Pons (tissue), 1 donor: ENCODE measurements at regions not wholly inside any gene's neighbourhood (a gene's known extent, or its start where the extent isn't known, plus 50 kb on each side); places are given as distances from the start of the nearest gene placed in this dataset.

Source experiments
- DNase-seq: peaks from one replicate; pipeline ENCODE4 v3.0.0-alpha.2; 2016; ENCODE audit warnings: low spot score

DNA sequence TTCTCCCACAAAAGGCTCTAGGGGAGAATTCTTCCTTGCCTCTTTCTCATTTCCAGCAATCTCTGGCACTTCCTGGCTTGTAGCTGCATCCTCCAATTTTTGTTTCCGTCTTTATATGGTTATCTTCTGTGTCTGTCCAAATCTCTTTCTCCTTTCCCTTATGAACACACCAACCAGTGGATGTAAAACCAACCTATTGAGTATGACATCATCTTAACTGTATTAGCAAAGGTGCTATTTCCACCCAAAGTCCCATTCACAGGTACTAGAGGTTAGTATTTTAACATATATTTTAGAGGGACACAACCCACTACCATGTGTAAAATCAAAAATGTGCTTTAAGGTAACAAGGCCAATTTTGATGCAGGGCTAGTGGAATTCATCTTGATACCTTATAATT, 129.0 kb downstream of the RAP2A start:
- DNase-seq = no peak

DNA sequence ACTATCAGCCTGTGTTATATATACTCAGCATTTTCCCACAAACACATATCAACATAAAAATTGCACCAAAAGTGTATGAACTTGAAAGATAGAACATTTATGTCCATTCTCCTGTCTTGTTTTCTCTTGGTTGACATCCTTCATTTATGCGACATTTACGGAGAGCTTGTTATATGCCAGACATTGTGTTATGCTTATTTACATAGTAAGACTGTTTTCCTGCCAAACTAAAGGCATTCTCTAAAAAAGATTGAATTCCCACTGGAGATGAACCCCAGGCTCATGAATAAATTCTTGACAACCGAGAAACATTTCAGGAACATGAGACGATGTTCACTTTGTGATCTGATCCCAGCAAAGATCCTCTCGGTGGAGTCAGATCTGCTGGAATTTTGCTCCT, 131.0 kb downstream of the RAP2A start:
- no peak for DNase-seq

DNA sequence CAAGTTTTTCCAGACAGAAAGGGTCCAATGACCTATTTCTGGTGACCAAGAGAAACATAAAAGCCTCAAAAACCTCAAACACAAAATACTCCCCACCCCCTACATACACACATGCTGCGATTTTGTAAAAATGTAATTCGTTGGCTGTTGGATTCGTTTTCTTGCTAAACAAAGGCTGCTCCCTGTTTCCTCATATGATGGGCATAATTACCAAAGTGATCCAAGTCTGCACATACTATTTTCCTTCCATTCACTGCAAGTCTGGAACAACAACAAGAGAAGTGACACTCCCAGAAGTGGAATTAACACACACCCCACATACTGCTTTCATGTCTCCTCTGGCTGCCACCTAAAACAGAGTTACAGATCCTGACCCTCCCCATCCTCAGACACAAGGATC, 131.9 kb downstream of the RAP2A start:
- no peak for DNase-seq

DNA sequence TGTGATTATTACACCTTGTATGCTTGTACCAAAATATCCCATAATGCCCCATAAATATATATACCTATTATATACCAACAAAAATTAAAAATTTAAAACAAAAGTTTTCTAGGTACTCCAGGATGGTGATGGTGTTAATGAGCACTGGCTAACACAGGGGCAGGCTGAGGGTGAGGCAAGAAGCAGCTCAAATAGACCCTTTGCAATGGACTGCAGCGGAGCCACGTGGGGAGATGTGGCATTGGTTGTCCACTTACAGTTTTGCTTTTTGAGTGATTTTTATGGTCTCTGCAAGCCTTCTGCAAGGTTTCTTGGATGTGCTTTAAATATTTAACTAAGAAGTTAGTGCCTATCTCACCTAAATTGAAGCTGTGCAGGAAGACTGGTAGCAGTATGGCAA, 132.9 kb downstream of the RAP2A start:
- DNase-seq = no peak

DNA sequence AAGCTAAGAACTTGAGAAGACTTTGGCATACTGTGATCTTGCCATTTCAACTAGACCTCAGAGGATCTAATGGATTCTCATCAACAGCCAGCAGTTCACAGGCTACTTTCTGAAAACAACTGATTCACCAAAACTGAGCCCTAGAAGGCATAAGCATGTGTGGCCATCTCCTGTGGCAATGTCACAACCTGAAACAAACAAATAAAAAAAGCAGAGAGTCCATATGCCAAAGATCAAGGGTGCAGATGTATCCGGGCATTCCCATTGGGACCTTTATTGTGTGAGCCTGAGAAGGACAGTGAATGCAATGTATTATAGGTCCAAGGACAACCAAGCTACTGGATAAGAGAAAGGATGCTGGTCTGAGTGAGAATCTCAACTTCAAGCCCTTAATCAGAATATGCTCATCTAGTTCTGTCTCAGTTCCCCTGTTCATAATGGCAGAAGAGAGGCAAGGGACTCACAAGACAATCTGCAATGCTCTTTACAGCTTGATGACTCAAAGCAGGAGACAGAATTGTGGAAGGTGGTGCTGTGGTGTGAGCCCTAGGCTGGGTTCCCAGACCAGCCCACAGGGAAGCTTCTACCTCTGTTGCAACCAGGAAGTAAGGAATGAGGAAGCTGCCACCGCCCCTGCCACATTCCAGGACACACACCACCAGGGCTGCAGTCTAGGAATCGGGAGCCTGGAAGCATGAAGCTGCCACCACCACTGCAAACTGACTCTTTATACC, 133.7 kb downstream of the RAP2A start:
- DNase-seq = peak; percentile 23

DNA sequence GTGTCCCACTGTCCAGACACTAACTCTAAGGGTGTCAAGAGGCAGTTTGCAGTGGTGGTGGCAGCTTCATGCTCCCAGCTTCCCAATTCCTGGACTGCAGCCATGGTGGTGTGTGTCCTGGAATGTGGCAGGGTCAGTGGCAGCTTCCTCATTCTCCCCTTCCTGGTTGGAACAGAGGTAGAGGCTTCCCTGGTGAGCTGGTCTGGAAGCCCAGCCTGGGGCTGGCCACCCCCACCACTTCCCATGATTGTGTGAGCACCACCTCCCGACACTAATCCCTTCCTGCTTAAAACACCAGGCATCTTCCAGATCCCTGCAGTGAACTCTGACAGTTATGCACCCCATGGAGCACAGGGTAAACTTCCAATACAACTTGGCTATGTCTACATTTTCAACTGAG, 134.9 kb downstream of the RAP2A start:
- DNase-seq = no peak

- no peak for DNase-seq
Measured at GRCh38 chr13:97569841-97570240, 135.9 kb downstream of the RAP2A start.

- no peak for DNase-seq
Measured at GRCh38 chr13:97570442-97570841, 136.5 kb downstream of the RAP2A start.

DNA sequence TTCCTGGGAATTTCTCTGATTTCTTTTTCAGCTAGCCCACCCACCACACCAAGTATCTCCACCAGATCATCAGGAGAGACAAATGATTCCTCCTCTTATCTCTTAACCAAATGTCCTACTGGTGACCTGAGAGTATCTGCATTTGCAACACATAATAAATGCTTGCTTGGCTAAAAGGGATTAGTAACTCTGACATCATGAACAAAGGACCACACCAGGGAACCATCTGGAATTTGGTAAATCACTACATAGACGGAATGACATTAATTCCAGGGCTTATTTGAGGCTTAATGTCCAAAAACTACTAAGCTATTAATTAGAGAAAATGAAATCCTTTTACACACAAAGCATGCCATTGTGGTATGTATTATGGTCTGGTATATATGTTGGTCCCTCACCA, 139.0 kb downstream of the RAP2A start:
- no peak for DNase-seq

GRCh38 chr13:97574926-97575325, 141.0 kb downstream of the RAP2A start:
- peak; percentile 46 for DNase-seq

GRCh38 chr13:97577026-97577425, 143.1 kb downstream of the RAP2A start:
- DNase-seq = no peak

DNA sequence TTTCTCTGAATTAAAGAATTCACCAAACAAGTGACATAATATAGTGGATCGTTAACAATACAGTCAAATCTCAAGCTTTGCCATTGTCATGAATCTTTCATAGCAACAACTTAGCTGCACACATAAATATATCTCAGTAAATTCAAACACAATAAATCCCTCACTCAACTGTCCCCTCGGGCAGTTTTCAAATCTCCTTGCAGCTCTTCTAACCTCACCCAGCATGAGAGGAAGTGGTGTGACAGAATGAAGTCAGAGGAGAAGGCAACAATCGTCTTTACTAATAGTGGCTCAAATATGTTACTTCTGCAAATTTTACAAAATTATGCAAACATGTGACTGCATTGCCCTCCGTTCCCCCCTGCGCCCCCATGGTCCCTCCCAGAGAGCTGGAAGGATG, 148.2 kb downstream of the RAP2A start:
- DNase-seq = no peak

- no peak for DNase-seq
Measured at GRCh38 chr13:97583907-97584497, 150.0 kb downstream of the RAP2A start.

GRCh38 chr13:97586941-97587340, 153.0 kb downstream of the RAP2A start:
- DNase-seq = no peak

- DNase-seq = no peak
Measured at GRCh38 chr13:97588993-97589392, 155.0 kb downstream of the RAP2A start.

DNA sequence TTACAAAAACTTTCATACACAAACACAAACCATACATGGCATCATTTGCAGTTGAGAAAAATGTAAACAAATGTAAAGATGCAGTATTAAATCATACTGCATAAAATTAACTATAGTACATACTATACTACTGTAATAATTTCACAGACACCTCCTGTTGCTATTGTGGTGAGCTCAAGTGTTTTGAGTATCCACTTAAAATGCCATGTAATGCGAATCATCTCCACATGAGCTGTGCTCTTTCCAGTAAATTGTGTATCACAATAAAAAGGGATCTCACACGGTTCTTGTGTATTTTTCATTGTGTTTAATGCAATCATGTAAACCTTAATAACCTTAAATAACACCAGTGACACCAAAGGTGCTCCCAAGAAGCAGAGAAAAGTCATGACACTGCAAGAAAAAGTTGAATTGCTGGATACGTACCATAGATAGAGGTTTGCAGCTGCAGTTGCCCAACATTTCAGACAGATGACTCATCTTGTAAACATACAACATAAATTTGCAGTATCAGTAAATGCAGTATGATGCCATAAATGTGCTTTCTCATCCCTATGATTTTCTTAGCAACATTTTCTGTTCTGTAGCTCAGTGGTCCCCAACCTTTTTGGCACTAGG, 166.6 kb downstream of the RAP2A start:
- DNase-seq = no peak

GRCh38 chr13:97615266-97615665, 181.3 kb downstream of the RAP2A start:
- DNase-seq = no peak

GRCh38 chr13:97616385-97616784, 182.4 kb downstream of the RAP2A start:
- DNase-seq = no peak

- DNase-seq = no peak
Measured at GRCh38 chr13:97621025-97621424, 187.1 kb downstream of the RAP2A start.

DNA sequence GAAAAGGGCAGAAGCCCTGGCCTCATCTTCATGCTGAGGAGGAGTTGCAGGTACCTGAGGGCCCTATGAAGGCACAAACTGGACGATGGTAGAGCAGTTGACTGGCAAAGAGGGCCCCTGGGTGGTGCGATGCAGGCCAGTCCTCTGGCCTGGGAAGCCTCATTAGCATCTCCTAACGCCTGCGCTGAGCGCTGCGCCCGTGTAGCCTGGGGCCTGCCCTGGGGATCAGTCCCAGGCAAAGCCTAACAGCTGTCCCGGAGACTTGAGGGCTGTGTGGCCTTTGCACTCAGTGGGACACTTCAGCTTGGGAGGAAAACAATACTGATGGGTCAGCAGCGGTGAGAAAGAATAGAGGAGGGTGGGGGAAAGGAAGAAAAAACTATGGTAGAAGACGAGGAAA, 187.7 kb downstream of the RAP2A start:
- no peak for DNase-seq

- peak; percentile 28 for DNase-seq
Measured at GRCh38 chr13:97627566-97627965, 193.6 kb downstream of the RAP2A start.

DNA sequence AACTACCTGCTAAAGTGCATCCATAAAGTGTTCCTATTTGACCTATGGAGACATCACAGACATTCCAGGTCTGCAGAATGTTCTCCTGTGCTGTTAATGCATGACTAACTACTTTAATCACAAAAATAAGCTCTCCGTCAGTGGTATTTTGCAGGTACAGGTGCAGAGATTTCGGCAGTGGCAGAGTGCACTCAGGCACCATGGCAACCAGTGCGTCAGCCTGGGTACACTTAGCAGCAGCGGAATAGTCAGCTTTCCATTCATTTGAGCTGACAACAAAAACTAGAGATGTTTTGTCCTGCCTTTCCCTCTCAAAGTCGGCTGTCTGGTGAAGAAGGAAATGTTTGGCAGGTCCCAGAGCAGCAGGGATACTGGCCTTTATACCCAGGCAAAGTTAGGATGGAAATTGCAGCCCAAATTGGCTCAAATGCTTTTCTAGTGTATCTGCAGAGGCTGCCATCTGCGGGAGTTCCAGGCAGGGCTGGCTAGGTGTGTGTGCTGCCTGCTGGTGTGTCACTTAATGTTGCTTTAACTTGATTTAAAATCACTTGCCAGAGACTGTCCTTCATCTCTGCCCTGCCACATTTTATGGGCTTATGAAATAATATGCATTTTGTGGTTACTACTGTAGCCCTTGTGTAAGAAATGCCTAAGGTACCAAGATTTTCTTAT, 195.8 kb downstream of the RAP2A start:
- DNase-seq = no peak

GRCh38 chr13:97630725-97631124, 196.8 kb downstream of the RAP2A start:
- DNase-seq = no peak
